ENCODE measurements at regions not wholly inside any gene's neighbourhood (a gene's known extent, or its start where the extent isn't known, plus 50 kb on each side); places are given as distances from the start of the nearest gene placed in this dataset.
"Not testable (repeated sequence)": the region's sequence is repeated elsewhere in the genome, so short reads cannot be mapped to it uniquely, and the experiment has no call there.

DNA sequence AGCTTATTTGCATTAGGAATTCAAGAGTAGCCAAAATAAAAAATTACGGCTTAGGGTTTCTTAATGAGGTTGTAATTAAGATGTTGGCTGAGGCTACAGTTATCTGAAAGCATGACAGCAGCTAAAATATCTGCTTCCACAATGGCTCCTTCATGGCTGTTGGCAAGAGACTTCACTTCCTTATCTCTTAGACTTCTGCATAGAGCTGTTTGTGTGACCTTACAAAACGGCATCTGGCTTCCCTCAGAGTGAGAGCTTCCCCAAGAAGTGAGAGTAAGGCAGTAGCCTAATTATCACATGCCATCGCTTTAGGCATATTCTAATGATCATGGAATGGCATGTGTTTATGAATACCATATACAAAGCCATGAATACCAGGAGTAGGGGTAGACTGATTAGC, 57.6 kb downstream of the CCDC59 start:
- peak; percentile 47 for DNase-seq (ENCODE audit: low spot score)

DNA sequence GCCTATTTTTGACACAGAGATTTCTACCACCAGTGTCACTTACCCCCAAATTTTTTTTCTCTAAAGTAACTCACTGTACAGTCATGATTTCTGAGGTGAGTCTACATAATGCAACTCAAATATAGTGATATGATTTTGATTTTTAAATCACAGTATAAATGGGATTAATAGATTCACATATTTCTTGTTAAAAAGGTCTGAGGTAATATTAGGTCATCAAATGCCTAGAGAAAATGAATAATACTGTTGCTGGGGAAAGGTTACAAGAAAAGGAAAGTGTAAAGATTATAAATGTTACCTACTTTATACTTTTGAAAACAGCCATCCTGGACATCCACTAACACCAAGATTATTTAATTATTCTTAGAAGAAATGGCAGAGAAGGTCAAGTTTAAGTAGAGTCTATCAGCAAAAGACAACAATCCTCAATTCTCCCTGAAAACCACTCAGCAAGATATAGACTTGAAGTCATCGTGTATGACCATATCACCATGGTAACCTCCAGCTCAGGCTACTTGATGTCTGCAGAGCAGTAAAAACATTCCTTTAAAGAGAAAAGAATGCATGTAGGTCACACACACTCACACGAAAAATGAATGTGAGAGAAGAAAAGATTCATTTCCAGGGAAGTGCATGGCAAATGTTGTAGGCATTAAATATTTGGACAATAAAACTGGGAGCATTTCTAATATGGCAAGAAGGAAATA, 58.7 kb downstream of the CCDC59 start:
- DNase-seq (ENCODE audit: low spot score), result peak; percentile 77

DNA sequence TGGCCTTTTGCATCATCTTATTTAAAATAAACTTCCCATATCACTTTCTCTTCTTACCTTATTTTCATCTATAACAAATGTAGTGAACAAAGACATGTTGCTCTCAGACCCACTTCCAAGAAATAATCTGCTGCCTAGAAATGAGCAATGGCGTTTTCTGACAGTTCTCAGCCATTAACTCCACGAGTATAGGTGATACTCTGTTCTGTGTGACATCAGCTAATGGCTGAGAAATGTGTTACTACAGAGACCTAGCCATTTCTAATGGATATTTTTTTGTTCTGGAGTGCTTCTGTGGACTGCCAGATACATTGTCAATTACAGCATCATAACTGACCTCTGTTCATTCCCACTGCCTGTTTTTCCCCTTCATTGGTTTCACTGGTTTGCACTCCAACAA, 67.8 kb downstream of the CCDC59 start:
- no peak for DNase-seq (ENCODE audit: low spot score)

DNA sequence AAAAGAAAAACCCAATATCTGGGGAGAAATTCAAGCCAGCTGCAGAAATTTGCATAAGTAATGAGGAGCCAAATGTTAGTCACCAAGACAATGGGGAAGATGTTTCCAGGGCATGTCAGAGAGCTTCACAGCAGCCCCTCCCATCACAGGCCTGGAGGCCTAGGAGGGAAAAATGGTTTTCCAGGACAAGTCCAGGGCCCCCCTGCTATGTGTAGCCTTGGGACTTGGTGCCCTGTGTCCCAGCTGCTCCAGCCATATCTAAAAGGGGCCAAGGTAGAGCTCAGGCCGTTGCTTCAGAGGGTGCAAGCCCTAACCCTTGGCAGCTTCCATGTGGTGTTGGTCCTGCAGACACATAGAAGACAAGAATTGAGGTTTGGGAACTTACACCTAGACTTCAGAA, 76.9 kb downstream of the CCDC59 start:
- not testable (repeated sequence) for DNase-seq (ENCODE audit: low spot score)

DNA sequence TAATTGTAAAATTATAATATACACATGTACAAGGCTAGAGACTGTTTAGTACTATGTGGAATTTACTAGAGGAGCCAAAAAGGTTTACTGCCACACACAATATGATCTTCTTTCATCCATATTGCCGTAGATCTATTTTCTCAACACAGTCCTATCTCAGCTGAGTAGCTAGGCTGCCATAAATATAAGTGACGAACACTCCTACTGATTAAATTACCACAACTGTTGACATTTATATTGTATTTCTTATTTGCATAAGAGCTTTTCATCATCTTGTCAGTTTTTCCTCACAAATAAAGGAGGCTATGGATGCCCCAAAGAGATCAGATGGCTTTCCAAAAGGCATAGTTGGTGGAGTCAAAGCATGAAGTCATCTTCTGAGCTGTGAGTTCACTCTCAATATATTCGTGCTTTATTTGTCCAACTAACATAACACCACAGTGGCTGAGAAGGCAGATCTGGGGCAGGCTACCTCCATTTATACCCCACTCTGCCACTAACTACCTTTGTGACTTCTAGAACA, 78.6 kb downstream of the CCDC59 start:
- no peak for DNase-seq (ENCODE audit: low spot score)

DNA sequence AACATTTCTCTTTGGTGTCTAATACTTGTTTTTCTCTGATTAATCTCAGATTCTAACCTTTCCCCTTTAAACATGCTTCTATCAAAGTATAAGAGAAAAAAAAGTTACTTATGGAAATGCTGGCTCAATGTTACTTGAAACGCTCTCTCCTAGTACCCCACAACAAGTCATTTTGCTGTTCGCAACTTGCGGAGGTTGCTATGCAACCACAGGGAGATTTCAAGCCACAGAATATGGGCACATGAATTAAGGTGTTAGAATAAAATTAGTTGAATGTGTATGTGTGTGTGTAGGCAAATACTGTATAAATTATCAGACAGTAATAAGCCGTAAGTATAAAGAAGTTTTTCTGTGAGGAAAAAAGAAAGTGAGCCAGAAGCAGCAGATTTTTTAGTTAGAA, 80.6 kb downstream of the CCDC59 start:
- DNase-seq (ENCODE audit: low spot score), result no peak

DNA sequence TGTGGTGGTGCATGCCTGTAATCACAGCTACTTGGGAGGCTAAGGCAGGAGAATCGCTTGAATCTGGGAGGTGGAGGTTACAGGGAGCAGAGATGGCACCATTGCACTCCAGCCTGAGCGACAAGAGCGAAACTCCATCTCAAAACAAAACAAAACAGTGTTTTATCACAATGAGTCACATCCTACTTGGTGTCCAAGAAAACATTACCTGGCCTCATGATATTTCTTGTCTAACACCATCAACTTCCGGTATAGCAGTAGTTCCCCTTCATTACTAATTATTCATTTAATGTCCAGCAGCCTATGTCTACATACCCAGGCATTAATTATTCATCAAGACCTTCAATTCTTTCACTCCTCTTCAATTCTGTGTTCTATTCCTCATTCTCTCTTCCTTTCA, 115.5 kb downstream of the CCDC59 start:
- no peak for DNase-seq (ENCODE audit: low spot score)

DNA sequence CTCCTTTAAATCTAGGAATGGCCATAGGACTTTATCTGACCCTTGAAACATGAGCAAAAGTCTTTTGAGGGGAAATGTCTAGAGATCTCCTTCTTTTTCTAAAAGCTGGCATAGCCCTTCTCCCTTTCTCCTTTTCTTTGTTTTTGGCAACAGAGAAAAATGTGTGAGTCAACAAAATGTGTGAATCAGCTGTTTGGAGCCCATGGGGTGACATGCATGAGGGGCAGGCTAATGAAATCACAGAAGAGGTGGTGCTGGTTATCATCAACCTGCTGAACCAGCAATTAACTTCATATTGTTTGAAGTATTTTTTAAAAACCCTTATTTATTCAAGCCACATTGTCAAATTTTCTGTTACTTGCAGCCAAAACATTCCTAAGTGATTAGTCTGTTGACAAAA, 132.3 kb downstream of the CCDC59 start:
- DNase-seq (ENCODE audit: low spot score), result no peak

DNA sequence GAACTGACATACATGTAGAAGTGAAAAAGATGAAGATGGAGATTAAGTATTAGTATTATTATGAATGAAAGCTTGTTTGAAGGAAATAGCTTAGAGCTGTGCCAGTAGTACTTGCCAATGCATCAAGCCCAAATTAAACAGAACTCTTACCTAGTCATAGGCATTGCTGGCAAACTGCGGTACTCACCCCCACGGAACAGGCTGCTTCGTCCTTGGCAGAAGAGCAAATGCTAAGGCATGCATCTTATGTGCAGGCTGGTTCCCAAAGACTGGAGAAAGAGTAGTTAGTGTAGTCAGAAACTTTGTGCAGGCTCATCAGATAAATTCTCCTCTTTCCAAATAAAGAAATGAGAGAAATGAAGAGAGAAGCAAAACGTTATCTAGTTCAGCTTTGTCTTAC, 134.8 kb downstream of the CCDC59 start:
- DNase-seq (ENCODE audit: low spot score), result no peak

DNA sequence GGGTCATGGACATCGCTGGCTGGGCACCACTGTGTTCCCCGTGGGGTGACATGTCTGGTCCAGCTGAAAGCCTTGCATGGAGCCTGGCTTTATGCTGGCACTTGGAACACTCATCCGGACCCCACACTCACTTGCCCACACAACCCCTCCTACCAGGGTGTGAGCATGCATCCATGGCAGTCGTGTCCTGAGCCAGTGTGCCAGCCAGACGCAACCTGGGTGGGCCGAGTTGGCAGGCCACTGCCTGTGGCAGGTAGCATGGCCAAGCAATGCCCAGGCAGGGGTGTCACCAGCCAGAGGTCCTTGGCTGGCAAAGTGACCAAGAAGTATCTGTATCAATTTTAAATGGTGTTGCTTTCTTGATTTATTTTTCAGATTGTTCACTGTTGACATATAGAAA, 141.7 kb downstream of the CCDC59 start:
- DNase-seq (ENCODE audit: low spot score), result no peak

DNA sequence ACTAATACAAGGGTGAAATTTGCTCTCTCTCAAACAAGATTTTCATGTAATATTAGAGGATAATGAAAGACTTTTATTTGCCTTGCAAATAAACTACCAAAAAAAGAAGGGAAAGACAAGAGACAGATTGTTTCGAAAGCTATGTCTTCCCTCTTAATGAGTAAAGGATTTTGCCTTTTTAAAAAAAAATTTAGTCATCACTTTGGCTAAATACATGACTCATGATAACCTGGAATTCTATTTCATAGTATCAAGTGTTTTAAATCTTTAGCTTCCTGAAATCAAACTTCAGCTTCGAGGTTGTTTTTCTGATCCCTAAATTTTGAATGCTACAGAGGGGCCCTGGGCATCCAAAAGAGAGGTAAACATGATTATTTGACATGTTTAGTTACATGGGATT, 144.4 kb downstream of the CCDC59 start:
- no peak for DNase-seq (ENCODE audit: low spot score)

DNA sequence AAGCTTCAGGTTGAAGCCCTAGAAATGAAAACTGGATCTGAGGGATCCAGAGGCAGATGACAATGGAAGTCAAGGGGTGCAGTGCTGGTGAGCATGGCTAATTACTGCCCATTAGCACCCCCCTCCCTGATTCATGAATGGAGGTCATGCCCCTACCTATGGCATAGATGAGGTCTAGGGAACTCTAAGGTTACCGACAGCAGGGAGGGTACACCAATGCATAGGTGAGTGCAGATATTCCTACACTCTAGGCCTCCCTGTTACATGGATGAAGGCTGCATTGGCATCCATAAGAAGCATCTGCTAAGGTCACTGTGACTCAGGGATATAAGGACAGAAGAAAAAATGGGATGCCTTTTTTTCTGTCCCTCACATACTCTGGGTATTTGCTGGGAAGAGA, 147.3 kb downstream of the CCDC59 start:
- DNase-seq (ENCODE audit: low spot score), result no peak

DNA sequence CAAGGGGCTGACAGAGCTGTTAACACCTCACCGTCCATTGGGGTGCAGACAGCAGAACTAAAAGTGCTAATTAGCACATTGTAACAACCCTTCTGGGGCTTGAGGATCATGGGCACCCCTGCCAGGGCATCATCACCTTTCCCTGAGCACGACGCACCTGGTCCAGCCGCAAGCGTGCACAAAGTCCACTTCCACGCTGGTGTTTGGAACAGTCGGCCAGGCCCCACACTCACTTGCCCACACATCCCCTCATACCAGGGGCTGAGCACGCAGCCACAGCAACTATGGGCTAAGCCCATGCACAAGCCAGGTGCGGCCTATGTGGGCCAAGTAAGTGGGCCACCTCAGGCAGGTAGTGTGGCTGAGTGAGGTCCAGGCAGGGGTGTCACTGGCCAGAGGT, 148.7 kb downstream of the CCDC59 start:
- no peak for DNase-seq (ENCODE audit: low spot score)

DNA sequence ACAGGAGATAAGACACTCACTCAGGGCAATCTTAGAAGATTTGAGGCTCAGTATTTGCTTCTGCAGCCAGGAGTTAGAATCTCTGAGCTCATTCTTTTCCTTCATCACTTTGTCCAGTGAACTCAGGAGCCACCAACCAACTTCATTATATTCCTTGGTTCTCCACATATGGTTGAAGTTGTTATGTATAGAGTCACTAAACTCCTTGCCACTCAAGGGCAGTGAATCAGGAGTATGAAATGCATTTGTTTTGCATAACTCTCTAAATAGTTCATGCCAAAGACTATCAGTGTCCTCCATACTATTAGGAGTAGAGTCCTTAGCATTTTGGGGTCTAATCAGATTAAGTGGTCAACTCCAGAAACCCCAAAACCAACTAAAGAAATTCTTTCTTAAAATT, 150.6 kb downstream of the CCDC59 start:
- DNase-seq (ENCODE audit: low spot score), result no peak

DNA sequence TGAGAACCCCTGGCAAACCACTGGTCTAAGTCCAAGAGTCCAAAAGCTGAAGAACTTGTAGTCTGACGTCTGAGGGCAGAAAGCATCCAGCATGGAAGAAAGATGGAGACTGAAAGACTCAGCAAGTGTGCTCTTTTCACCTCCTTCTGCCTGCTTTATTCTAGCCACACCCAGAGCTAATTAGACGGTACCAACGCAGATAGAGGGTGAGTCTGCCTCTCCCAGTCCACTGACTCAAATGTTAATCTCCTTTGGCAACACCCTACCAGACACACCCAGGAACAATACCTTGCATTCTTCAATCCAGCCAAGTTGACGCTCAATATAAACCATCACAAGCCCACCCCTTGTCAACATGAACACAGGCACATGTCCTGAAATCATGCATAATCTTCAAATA, 155.1 kb downstream of the CCDC59 start:
- no peak for DNase-seq (ENCODE audit: low spot score)

DNA sequence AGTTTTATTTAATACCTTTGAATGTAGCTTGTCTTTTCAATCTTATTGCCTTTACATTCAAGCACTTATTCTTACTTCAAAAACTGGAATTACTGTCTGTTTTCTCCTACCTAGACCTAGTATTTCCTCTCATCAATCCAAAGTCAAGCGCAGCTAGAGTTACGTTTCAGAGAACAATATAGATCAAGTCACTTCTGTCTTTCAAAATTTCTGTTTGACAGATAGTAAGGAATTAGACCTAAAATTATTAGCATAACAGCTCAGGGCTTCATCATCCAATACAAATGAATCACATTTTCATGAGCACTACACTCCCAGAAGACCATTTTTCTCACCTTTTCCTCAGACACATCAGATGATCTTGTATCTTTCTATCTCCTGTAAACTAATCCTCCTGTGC, 170.6 kb downstream of the CCDC59 start:
- DNase-seq (ENCODE audit: low spot score), result no peak

DNA sequence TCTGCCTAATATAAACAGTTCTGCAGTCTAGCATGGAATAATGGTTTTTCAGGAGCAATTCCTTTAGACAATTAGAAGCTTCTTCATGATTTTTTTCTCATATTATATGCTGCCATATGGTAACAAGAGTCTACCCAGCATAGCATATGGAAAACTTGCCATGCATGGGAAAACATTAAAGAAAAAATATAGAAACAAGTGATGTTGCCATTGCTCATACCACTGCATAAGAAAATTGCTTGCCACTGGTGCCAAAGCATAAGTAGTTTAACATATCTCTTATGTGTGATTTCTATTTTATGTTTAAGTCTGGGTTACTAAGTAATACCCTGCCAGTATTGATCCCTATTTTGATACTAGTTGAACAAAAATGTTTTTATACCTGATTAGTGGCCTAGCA, 171.2 kb downstream of the CCDC59 start:
- DNase-seq (ENCODE audit: low spot score), result no peak

DNA sequence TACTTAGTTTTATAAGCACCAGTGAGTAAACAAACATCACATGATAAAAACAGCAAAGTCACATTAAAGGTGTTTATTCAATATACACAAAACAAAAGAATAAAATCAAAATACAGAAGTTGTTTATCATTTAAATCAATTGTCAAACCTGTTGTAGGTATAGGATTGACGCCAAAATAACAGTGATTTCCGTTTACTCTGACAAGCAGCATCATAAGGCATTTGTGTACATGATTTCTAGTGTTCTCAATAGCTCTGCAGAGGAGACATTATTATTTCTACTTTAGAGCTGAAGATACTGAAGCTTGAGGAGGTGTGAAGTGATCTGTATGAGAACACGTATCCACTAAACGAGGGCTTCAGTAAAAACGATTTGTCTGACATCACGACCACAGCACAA, 171.9 kb downstream of the CCDC59 start:
- DNase-seq (ENCODE audit: low spot score), result no peak

DNA sequence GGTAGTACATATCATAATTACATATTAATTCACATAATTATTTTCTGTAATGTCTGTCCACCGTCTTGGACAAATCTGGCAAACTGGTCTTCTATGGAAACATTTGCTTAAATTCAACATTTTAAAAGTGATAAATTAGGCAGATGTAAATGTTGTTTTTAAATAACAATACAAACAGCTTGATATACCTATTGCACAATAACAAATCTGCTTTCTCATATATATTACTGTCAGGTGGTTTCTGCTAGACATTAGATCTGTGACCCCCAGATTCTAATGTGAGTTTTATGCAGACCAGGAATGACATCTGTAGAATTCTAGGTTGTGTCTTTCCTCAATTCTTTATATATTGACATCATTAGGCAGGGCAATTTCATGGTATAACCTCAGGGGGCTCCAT, 173.3 kb downstream of the CCDC59 start:
- no peak for DNase-seq (ENCODE audit: low spot score)

DNA sequence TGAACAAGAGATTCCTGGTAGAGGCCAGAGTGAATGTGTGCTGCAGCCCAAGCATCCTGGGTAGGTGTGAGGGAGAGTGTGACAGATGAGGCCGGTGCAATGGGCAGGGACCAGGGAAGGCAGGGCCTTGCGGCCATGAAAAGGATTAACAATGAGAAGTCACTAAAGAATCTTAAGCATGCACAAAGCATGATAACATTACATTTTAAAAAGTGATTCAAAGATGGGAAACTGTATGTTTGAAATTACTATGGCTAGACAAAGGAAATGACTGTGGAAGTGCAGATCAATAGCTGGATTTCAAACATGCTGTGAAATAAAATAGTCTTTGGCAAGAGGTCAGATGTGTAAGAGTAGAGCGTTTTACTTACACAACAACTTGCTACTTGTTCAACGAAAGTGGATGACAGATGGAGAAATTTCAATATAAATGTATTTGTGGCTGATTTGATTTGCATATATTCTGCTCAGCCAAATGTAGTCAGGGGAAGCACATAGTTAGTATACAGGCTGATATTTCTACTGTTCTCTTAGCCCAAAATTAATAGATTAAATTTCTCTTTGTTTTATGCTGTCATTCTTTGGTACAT, 175.5 kb downstream of the CCDC59 start:
- DNase-seq (ENCODE audit: low spot score), result no peak

DNA sequence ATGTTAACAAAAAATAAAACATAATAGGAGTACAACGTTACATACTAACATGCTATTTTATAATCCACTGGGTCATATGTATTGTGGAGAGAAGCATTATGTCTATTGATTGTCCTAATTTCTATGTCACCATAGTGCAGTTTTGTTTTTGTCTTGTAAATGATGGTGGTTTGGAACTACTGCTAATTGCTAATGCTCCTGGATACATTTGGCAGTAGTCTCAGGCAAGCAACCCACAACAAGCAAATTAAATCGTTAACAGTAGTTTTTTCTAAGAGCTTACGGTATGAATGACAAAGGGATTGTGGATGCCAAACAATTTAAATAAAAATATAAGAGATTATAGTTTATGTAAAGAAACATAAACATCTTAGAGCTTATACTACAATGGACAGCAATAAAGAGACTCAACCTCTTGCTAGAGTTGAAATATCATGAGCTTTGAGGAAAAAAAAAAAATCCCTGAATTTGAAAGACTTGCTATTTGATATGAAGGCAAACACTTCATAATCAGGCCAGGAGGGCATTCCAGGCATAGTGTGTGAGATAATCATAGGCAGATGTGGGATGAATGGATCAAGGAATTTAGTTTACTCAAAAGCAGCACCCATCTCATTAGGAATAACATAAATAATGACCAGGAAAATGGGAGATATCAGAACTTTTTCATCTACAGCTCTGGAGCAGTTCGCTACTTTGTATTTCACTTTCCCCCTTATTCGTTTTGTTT, 181.3 kb downstream of the CCDC59 start:
- no peak for DNase-seq (ENCODE audit: low spot score)

DNA sequence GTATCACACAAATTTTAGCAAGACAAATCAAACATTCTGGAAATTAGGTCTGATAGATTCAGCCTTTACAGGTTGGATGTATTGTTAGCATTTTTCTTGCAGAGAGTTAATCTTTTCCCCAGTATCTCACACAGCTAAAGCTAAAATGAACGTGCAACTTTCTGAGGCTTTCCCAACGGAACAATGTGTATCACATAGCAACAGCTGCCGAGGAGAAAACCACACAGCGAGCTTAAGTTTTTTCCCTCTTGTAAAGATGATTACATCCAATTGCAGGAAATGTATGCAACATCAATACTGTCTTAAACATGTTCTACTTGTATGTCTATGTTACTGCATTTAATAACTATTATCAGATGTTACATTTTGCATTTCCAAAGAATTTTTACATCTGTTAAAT, 182.2 kb downstream of the CCDC59 start:
- DNase-seq (ENCODE audit: low spot score), result no peak

DNA sequence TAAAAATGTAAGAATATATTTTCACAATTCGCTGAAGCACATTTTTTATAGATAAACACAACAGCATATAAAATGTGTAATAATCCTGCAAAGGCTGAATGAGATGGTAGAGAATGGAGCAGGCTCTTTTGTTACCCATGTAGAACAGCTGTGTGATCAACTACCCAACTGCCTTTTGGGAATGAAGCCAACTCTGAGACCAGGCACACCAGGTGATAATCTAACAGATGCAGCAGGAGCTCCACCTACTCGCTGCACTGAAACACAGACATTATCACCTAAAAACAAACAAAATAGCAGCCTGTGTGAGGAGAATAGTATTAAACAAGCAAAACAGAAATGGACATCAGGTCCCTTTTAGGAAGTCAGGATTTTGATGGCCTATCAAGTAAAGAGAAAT, 183.3 kb downstream of the CCDC59 start:
- DNase-seq (ENCODE audit: low spot score), result no peak

Data from umbilical cord (tissue), 1 donor.